ENCODE measurements at regions not wholly inside any gene's neighbourhood (a gene's known extent, or its start where the extent isn't known, plus 50 kb on each side); places are given as distances from the start of the nearest gene placed in this dataset.

- ATAC-seq (no peak), DNase-seq (no peak)
- H3K36me3 ChIP-seq: no peaks in the 10 kb centered on the region
- no peak overlapping the region for H3K4me3 ChIP-seq
- H3K27ac ChIP-seq: no peak overlapping the region
- no peaks in the 10 kb centered on the region for H3K4me1 ChIP-seq
- H3K27me3 ChIP-seq: no peaks in the 10 kb centered on the region
- intact Hi-C loops (cut with DNase I): no loop called here
- no peak for TF ChIP-seq CTCF (IDR thresholded peaks at IDR 0.05)
- H3K9me3 ChIP-seq: no peaks in the 10 kb centered on the region
Measured at GRCh38 chr14:94880106-94880505, 110.2 kb upstream of the GSC start.

GRCh38 chr14:94879537-94879936, 109.6 kb upstream of the GSC start:
- TF ChIP-seq CTCF (IDR thresholded peaks at IDR 0.05): no peak
- ATAC-seq (no peak), DNase-seq (no peak)
- Histone ChIP-seq H3K4me1 (no peaks in the 10 kb centered on the region), H3K36me3 (no peaks in the 10 kb centered on the region), H3K4me3 (no peak overlapping the region), H3K9me3 (no peaks in the 10 kb centered on the region), H3K27me3 (no peaks in the 10 kb centered on the region), H3K27ac (no peak overlapping the region)
- intact Hi-C loops (cut with DNase I): no loop called here

GRCh38 chr14:94876306-94876705, 106.4 kb upstream of the GSC start:
- no peaks in the 10 kb centered on the region for H3K4me1 ChIP-seq
- no peak for TF ChIP-seq CTCF (IDR thresholded peaks at IDR 0.05)
- no peak overlapping the region for H3K4me3 ChIP-seq
- no peaks in the 10 kb centered on the region for H3K9me3 ChIP-seq
- intact Hi-C loops (cut with DNase I): no loop called here
- H3K27me3 ChIP-seq: peaks cover 3% of the 10 kb centered on the region
- no peak overlapping the region for H3K27ac ChIP-seq
- no peak for ATAC-seq
- no peak for DNase-seq
- H3K36me3 ChIP-seq: no peaks in the 10 kb centered on the region

- ATAC-seq: no peak
- intact Hi-C loops (cut with DNase I): no loop called here
- Histone ChIP-seq H3K4me3 (no peak overlapping the region), H3K27me3 (peaks cover 7% of the 10 kb centered on the region), H3K36me3 (no peaks in the 10 kb centered on the region), H3K9me3 (no peaks in the 10 kb centered on the region), H3K27ac (no peak overlapping the region), H3K4me1 (no peaks in the 10 kb centered on the region)
- DNase-seq: no peak
- TF ChIP-seq CTCF (IDR thresholded peaks at IDR 0.05): no peak
Measured at GRCh38 chr14:94875256-94875655, 105.3 kb upstream of the GSC start.

- DNase-seq (no peak), ATAC-seq (no peak)
- peaks cover 8% of the 10 kb centered on the region for H3K27me3 ChIP-seq
- H3K4me1 ChIP-seq: no peaks in the 10 kb centered on the region
- intact Hi-C loops (cut with DNase I): no loop called here
- no peak overlapping the region for H3K27ac ChIP-seq
- no peaks in the 10 kb centered on the region for H3K36me3 ChIP-seq
- H3K4me3 ChIP-seq: no peak overlapping the region
- no peaks in the 10 kb centered on the region for H3K9me3 ChIP-seq
- TF ChIP-seq CTCF (IDR thresholded peaks at IDR 0.05): no peak
Measured at GRCh38 chr14:94868772-94869072, 98.8 kb upstream of the GSC start.

GRCh38 chr14:94867946-94868771, 98.2 kb upstream of the GSC start:
- no peaks in the 10 kb centered on the region for H3K9me3 ChIP-seq
- no peaks in the 10 kb centered on the region for H3K36me3 ChIP-seq
- no peak overlapping the region for H3K4me3 ChIP-seq
- DNase-seq (no peak), ATAC-seq (no peak)
- intact Hi-C loops (cut with DNase I): no loop called here
- H3K27ac ChIP-seq: no peak overlapping the region
- H3K27me3 ChIP-seq: peaks cover 14% of the 10 kb centered on the region
- H3K4me1 ChIP-seq: no peaks in the 10 kb centered on the region
- TF ChIP-seq CTCF (IDR thresholded peaks at IDR 0.05): no peak
